ENCODE measurements at regions not wholly inside any gene's neighbourhood (a gene's known extent, or its start where the extent isn't known, plus 50 kb on each side); places are given as distances from the start of the nearest gene placed in this dataset.
"Not testable (repeated sequence)": the region's sequence is repeated elsewhere in the genome, so short reads cannot be mapped to it uniquely, and the experiment has no call there.

GRCh38 chr11:44361813-44362212 is 51.9 kb upstream of the ALX4 start:
- no peak for DNase-seq (ENCODE audit: low spot score)

DNA sequence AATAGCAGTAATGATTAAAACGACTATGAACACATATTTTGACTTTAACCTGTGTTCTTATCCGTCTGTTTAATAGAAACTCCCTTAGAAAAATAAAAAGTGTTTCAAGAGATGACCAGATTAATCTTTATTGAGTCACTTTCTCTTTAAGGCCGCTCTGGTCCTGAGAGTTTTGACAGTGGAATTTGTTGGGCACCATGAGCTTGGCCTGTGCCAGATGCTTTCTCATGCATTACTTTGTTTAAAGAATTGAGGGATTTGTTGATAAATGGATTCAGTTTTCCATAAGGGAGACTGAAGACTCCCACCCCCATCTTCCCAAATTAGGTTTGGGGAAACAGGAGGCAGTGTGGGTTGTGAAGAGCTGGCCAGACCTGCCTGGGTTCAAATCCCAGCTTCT is 53.2 kb upstream of the ALX4 start:
- DNase-seq (ENCODE audit: low spot score) = no peak

- no peak for DNase-seq (ENCODE audit: low spot score)
Observed at GRCh38 chr11:44364596-44364995, 54.7 kb upstream of the ALX4 start.

DNA sequence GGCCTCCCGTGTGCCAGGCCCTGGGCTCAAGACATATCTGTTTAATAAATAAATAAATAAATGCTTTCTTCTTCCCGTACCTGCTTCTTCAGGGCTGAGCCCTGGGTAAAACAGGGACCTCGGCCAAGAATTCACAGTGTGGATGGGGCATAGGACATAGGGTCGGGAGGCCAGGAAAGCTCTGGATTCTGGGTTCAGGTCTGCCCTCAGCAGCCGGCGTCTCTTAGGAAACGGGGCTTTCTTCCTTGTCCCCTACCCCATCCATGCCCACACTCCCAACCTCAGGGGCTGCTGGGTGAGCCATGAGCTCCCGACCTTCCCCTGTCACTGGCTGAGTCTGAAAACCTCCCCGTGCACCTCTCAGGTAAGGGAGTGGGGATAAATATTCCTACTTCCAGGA is 55.7 kb upstream of the ALX4 start:
- no peak for DNase-seq (ENCODE audit: low spot score)

DNA sequence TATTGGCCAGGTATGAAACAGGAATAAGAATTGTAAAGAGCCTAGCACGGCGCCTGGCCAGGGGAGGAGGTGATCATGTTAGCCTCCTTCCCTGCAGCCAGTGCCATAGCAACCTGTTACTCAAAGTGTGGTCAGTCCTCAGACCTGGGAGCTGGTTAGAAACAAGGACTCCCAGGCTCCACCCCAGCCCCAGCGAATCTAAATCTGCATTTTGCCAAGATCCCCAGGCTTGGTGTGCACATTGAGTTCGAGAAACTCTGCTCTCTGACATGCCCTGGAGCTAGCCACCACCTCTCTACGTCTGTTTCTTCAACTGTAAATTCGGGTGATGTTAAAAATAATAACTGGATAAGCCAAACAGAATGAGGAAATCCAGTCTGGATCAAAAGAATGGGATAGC is 56.1 kb upstream of the ALX4 start:
- no peak for DNase-seq (ENCODE audit: low spot score)

DNA sequence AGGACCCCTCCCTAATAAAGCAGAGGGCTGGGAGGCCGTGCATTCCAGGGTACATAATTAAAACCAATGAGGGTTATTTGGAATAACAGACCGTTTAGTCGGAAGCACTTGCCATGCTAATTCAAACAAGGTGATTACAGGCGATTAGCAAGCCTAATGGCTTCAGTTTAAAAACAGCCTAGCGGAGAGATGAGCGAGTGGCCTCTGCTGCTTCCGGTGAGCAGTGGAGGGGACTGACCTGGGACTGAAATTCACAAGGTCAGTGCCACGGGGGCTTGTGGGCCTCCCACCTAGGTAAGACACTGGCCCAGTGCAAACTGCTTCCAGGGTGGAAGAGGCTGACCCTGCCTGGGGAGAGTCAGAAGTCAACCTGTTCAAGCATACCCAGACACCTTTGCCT is 56.8 kb upstream of the ALX4 start:
- DNase-seq (ENCODE audit: low spot score) = no peak

GRCh38 chr11:44367452-44367851 is 57.5 kb upstream of the ALX4 start:
- DNase-seq (ENCODE audit: low spot score) = no peak

DNA sequence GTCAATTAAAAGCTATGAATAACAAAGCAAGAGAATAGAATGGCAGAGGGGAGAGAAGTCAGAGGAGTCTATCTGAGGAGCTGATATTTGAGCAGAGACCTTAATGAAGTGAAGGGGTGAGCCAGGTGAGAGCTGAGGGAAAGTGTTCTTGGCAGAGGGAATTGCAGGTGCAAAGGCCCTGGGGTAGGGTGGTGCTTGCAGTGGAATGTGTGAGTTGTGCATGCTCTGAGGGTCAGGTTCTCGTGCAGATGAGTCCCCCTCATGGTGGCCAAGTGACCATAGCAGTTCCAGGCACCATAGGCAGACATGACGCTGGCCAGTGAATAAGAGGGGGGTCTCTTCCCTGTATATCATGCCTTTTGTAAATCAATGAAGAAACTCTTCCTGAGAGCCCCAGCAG is 58.9 kb upstream of the ALX4 start:
- DNase-seq (ENCODE audit: low spot score) = no peak

DNA sequence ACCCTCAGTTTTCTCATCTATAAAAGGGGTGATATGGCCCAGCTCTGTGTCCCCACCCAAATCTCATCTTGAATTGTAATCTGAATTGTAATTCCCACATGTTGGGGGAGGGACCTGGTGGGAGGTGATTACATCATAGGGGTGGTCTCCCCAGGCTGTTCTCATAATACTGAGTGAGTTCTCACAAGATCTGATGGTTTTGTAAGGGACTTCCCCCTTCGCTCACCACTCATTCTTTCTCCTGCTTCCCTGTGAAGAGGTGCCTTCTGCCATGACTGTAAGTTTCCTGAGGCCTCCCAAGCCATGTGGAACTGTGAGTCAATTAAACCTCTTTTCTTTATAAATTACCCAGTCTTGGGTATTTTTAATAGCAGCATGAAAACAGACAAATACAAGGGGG is 61.1 kb upstream of the ALX4 start:
- not testable (repeated sequence) for DNase-seq (ENCODE audit: low spot score)

GRCh38 chr11:44371706-44372105 is 61.8 kb upstream of the ALX4 start:
- no peak for DNase-seq (ENCODE audit: low spot score)

DNA sequence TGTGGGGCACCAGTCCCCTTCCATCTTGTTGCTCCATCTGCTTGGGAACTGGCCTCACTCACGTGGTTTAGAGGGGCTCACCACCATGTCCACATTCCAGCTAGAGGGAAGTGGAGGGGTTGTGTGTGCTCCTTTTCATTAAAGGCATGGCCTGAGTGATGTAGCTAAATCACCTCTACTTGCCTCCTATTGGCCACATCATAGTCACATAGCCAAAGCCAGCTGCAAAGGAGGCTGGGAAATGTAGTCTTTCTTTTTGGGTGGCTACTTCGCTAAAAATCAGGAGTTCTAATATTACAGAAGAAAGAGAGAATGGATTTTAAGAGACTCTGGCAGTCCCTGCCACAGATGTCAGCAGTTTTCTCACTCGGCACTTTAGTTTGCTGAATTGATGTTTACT is 63.0 kb upstream of the ALX4 start:
- DNase-seq (ENCODE audit: low spot score) = no peak

- no peak for DNase-seq (ENCODE audit: low spot score)
Observed at GRCh38 chr11:44374001-44374400, 64.1 kb upstream of the ALX4 start.

DNA sequence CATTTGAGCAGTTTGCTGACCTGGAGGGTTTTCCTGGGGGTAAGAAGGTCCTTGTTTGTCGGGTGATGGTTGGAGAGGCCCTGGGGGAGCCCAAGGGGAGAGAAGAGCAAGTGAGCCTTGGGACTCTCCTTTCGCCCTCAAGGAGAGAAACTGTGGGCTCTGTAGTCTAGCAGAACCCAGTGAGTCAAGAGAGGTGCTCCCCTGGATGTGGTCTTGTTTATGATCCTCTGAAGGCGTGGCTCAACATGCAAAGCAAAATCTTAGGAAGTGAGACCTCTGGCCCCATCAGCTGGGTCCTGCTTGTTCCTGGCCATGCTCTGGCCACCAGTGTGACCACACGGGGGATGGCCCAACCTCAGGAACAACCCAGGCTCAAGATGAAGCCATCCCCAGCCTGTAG is 66.5 kb upstream of the ALX4 start:
- no peak for DNase-seq (ENCODE audit: low spot score)

DNA sequence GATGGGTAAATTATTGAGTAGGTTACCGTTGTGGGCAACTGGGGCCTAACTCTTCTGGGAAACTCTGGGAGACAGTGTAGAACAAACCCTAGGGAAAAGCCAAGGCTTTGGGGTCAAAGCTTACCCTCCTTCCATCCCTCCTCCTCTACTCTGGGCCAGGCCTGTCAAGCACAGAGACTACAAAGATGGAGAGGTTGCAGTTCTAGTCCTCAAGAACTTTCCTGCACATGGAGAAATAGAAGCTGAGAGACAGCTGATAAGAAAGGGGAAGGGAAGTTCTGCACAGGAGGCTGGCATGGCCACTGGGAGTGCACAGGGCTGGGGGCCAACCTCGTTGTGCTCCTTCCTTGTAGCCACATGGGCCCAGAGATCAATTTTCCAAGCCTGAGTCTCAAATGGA is 67.2 kb upstream of the ALX4 start:
- DNase-seq (ENCODE audit: low spot score) = no peak

- DNase-seq (ENCODE audit: low spot score) = no peak
Observed at GRCh38 chr11:44377914-44378321, 68.0 kb upstream of the ALX4 start.

DNA sequence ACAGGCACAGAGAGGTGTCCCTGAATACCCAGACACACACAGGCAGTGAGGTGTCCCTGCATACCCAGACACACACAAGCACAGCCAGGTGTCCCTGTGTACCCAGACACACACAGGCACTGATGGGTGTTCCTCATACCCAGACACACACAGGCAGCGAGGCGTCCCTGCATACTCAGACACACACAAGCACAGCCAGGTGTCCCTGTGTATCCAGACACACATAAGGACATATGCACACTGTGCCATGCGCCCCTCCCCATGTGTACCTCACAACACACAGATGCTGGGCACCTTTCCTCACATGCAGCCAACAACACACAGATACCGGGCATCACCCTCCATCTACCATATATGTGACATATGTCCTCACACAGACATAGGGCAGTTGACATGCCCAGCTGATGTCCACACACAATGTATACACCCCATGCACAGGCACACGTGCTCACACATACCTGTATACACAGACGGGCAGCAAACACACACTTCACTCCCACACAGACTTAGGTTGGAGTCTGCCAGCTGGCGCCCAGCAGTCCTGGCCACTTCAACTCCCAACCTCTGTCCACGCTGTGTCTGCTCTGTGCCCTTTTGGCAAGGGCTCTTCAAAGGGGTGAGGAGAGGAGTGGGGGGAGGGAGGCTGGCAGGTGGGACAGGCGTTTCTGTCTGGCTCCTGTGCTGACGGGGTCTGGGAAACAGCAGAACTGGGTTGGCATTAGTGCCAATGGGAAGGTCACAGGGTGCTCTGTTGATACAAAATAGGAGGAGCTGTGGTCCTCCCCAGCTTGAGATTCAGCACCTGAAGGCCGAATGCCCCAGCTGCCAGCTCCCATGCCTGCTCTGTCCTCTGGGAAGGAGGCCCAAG is 69.4 kb upstream of the ALX4 start:
- DNase-seq (ENCODE audit: low spot score) = no peak

DNA sequence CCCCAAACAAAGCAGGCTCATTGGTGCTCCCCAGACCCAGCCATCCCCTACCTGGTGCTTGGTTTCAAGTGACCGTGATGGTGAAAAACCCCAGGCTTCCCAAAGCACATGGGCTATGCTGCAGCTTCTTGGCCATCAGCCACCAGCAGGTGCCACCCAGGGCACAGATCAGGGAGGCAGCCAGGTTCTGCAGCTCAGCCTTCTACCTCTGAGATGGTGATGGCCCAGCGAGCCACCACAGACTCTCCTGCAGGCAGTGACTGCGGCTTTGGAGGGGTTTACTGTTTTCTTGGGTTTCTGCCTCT is 70.0 kb upstream of the ALX4 start:
- DNase-seq (ENCODE audit: low spot score) = no peak

DNA sequence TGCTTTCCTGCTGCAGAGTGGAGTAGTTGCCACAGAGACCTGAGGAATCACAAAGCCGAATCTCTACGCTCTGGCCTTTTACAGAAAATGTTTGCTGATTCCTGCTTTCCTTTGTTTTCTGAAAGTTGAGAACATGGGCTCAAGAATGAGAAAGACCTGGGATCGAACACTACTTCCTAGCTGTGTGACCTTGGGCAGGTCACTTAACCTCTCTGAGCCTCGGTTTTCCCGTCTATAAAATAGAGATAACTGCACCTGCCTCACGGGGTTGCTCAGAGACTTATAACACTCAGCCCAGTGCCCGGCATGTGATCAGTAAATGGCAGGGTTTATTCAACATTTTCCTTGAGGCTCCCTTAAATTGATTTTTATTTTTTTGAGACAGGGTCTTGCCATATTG is 70.9 kb upstream of the ALX4 start:
- DNase-seq (ENCODE audit: low spot score) = no peak

DNA sequence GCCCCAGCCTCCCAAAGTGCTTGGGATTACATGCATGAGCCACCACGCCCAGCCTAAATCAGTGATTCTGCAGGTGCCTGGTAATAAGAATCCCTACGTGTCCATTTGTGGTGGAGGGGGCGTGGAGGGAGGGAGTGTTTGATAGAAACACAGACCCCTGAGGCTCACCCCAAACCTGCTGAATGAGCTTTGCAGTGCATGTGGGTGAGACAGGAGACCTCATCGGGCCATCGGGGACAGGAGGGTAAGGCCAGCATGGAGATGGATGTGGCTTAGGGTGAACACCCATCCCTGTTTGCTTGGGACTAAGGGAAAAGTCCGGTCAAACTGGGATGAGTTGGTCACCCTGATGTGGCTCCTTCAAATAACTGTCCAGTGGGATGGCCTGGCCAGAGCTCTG is 71.3 kb upstream of the ALX4 start:
- DNase-seq (ENCODE audit: low spot score) = no peak

GRCh38 chr11:44382118-44382517 is 72.2 kb upstream of the ALX4 start:
- DNase-seq (ENCODE audit: low spot score) = no peak

DNA sequence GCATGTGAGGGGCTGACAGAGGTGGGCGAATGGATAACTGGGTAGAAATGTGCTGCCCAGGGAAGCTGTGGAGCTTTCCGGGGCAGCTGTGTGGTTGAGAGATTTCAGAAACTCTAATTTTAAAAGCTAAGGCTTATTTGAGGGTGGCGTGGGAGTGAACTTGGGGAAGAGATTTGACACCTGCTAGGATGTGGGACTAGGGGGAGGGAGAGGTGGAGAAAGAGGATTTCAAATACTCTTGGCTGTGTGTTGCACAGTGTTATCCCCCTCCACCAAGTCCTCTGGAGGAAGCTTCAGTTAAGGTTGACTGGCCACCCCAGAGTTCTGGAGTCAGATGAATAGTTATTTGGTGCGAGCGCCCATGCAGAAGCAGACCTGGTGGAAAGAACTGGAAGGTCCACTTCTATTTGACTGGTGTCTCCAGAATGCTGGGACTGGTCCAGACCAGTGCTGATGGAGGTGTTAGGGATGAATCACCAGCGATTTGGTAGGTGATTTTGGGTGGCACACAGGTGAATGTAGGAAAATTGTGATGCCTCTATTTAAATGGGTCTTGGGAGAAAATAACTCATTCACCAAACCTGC is 72.8 kb upstream of the ALX4 start:
- DNase-seq (ENCODE audit: low spot score) = no peak

DNA sequence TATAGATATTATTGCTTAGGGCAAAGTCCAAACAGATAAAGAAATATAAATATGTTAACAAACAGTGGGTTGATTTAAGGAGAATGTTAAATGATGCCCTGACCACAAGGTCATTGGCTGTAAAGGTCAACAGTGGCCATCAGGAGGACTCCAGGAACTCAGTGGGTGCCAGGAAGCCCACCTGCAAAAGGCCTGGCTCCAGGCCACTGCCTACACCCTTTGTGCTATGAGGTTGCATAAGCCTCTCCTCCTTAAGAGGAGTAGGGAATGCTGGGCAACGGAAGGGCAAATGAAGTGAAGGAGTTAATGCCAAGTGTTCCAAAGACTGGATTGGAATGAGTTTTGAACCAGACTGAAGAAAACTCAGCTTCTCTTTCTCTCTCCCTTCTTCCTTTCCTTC is 73.3 kb upstream of the ALX4 start:
- no peak for DNase-seq (ENCODE audit: low spot score)

DNA sequence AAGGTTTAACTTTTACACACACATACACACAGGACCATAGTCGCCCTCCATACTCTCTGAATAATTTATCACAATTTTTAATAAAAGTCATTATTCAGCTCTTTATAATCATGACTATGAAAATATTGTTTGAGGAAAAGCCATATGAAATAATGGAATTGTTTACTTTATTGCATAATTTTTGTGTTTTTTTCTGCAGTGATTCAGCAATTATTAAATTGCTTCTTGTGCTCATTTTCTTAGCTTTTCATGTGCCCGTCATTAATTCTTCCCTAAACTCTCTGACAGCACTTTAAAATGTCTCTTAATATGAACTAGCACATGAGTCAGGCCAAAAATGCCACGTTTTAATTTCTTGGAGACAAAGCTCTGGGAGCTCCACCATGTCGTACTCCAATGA is 77.5 kb upstream of the ALX4 start:
- DNase-seq (ENCODE audit: low spot score) = no peak

GRCh38 chr11:44387825-44388224 is 77.9 kb upstream of the ALX4 start:
- no peak for DNase-seq (ENCODE audit: low spot score)
